GM12873 (cell line): ENCODE measurements at regions not wholly inside any gene's neighbourhood (a gene's known extent, or its start where the extent isn't known, plus 50 kb on each side); places are given as distances from the start of the nearest gene placed in this dataset.

ENCODE experiments used
- TF ChIP-seq, protein P1 (sequence below): IDR thresholded peaks from 2 replicates; pipeline ENCODE4 v1.5.1; 2012; ENCODE audit warnings: low read depth, mild to moderate bottlenecking, moderate library complexity, low read length, control low read depth; ENCODE audit not compliant: insufficient read depth; ENCODE audit errors: missing control alignments

GRCh38 chr3:162218479-162218878 lies 721.9 kb downstream of the OTOL1 start:
- TF ChIP-seq, protein P1, sequence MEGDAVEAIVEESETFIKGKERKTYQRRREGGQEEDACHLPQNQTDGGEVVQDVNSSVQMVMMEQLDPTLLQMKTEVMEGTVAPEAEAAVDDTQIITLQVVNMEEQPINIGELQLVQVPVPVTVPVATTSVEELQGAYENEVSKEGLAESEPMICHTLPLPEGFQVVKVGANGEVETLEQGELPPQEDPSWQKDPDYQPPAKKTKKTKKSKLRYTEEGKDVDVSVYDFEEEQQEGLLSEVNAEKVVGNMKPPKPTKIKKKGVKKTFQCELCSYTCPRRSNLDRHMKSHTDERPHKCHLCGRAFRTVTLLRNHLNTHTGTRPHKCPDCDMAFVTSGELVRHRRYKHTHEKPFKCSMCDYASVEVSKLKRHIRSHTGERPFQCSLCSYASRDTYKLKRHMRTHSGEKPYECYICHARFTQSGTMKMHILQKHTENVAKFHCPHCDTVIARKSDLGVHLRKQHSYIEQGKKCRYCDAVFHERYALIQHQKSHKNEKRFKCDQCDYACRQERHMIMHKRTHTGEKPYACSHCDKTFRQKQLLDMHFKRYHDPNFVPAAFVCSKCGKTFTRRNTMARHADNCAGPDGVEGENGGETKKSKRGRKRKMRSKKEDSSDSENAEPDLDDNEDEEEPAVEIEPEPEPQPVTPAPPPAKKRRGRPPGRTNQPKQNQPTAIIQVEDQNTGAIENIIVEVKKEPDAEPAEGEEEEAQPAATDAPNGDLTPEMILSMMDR = no peak

GRCh38 chr3:162224746-162225145 lies 728.1 kb downstream of the OTOL1 start:
- TF ChIP-seq, protein P1 = no peak

DNA sequence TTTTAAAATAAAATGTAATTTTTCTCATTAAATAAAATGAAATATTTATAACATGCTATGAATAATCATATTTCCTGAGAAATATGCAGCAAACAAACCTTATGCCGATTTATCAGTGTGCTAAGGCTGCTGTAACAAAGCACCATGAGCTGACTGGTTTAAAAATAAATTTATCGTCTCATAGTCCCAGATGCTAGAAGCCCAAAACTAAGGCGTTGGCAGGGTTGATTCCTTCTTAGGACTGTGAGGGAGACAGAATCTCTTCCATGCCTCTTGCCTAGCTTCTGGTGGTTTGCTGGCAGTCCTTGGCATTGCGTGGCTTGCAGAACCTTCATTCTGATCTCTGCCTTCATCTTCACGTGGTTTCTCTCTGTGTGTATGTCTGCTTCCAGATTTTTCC lies 740.3 kb downstream of the OTOL1 start:
- TF ChIP-seq, protein P1 = no peak

- TF ChIP-seq, protein P1 = no peak
These were observed 754.2 kb downstream of the OTOL1 start for GRCh38 chr3:162250782-162251181.

DNA sequence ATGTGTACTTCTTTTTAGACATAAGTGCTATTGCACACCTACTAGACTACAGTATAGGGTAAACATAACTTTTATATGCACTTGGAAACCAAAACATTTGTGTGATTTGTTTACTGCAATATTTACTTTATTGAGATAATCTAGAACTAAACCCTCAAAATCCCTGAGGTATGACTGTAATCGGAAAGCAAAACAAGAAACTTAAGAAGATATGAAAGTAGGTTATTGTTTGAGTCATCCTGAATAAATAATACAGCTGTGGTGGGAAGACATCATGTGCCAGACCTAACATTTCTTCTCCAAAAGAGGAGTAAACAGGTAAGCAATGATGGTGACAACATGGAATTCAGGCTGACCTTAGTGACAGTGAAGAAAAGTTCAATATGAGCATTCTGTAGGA lies 765.5 kb downstream of the OTOL1 start:
- TF ChIP-seq, protein P1 = no peak

- TF ChIP-seq, protein P1 = no peak
These were observed 767.0 kb downstream of the OTOL1 start for GRCh38 chr3:162263596-162263995.

- TF ChIP-seq, protein P1 = no peak
These were observed 773.2 kb downstream of the OTOL1 start for GRCh38 chr3:162269636-162270458.
